ENCODE measurements at regions not wholly inside any gene's neighbourhood (a gene's known extent, or its start where the extent isn't known, plus 50 kb on each side); places are given as distances from the start of the nearest gene placed in this dataset.
"Not testable (repeated sequence)": the region's sequence is repeated elsewhere in the genome, so short reads cannot be mapped to it uniquely, and the experiment has no call there.

DNA sequence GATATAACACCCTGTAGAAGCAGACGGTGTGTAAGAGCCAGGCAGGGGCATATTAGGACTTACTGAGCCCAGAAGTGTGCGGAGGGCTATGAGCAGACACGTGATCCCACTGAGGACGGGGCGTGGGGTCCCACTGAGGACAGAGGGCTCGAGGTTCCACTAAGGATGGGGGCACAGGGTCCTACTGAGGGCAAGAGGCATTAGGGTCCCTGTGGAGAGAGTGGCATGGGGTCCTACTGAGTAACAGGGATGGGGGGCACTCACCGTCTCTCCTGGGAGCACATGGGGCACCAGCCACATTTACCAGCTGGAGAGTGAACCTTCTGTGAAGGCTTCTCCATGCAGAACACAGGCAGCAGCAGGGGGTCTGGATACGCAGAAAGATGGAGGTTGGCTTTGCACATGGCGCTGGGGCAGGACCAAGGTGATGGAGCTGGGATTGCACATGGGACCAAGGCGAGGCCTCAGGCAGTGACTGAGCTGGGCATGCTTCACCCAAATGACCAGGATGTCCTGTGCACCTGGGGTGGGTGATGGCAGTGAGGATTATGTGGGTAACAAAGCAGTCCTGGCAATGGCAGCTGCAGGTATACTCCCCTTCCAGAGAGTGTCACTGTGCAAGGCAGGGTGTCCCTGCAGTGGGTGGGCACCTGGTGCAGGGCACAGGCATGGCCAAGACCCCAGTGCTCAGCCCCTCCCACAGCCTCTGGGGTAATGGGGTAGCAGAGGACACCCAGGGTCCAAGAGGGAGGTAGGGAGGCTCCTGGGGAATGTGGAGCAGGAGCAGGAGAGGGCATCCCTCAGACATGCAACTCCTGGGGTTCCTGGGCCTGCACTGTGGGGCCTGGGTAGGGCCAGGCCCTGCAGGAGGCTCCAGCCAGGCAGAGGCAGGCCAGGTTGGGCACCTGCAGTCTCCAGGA is 278.1 kb downstream of the TCERG1L start:
- no peaks in the 10 kb centered on the region for H3K27me3 ChIP-seq (ENCODE audit: control insufficient read depth, insufficient read depth, low read length)
- no peak for DNase-seq (ENCODE audit: low read depth)
- no peak for TF ChIP-seq CTCF (IDR thresholded peaks at IDR 0.05; ENCODE audit: insufficient read depth, low read length, poor library complexity, severe bottlenecking)

DNA sequence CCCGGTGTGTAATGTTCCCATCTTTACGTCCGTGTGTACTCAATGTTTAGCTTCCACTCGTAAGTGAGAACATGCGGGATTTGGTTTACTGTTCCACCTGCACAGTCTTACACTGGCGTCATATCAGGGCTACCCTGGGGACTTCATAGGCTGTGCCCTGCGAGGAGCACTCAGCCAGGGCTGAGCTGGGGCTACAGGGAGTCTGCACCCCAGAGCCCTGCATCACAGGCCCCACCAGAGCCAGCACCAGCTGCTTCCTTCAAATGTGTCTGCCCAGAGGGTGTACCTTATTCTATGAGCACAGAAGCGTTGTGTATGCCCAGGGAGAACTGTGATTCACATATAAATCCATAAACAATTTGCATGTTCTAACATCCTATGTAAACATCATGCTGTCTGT is 277.1 kb downstream of the TCERG1L start:
- H3K4me3 ChIP-seq (ENCODE audit: low read depth, low read length) = no peak overlapping the region
- H3K36me3 ChIP-seq (ENCODE audit: control insufficient read depth, insufficient read depth, low read length) = no peaks in the 10 kb centered on the region
- no peak for TF ChIP-seq CTCF (IDR thresholded peaks at IDR 0.05; ENCODE audit: insufficient read depth, low read length, poor library complexity, severe bottlenecking)
- no peaks in the 10 kb centered on the region for H3K27me3 ChIP-seq (ENCODE audit: control insufficient read depth, insufficient read depth, low read length)
- no peak for DNase-seq (ENCODE audit: low read depth)

More for the DNA sequence above, 278.1 kb downstream of the TCERG1L start:
- Histone ChIP-seq H3K36me3 (ENCODE audit: control insufficient read depth, insufficient read depth, low read length) (no peaks in the 10 kb centered on the region), H3K4me3 (ENCODE audit: low read depth, low read length) (no peak overlapping the region)

DNA sequence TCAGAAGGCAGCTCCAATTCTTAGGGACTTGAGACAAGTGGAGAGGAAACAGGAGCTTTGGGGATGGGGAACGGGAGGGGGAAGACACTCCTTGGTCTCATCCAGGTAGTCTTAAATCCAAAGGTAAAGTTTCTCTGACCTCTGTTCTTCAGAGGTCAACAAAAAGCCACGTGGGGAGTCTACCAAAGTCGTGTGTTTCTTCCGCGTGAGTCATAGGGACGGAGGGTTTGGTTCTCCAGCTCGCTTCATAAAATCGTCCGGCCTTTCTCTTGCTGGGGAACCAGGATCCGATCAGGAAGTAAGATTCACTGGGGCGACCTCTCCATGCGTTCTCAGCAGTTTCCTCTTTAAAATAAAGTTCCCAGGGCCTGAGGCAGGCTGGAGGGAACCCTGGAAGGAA is 275.7 kb downstream of the TCERG1L start:
- Histone ChIP-seq H3K4me3 (ENCODE audit: low read depth, low read length) (no peak overlapping the region), H3K36me3 (ENCODE audit: control insufficient read depth, insufficient read depth, low read length) (no peaks in the 10 kb centered on the region), H3K27me3 (ENCODE audit: control insufficient read depth, insufficient read depth, low read length) (no peaks in the 10 kb centered on the region)
- TF ChIP-seq CTCF (IDR thresholded peaks at IDR 0.05; ENCODE audit: insufficient read depth, low read length, poor library complexity, severe bottlenecking) = no peak
- no peak for DNase-seq (ENCODE audit: low read depth)

DNA sequence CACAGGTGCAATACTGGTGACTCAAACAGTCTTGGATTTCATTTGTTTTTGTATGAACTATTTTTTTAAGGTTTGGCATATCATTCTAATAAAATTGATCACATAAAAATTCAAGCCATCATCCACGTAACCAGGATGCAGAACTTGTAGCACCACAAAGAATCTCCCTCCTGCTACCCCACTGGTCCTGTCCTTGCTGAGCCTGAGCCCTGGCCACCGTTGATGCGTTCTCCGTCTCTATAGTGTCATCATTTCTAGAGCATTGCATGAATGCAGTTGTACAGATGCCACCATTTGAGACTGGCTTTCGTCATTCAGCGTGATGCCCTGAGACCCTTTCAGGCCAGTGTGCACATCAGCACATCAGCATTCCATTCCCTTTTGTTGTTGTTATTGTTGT is 273.5 kb downstream of the TCERG1L start:
- no peaks in the 10 kb centered on the region for H3K36me3 ChIP-seq (ENCODE audit: control insufficient read depth, insufficient read depth, low read length)
- no peak for TF ChIP-seq CTCF (IDR thresholded peaks at IDR 0.05; ENCODE audit: insufficient read depth, low read length, poor library complexity, severe bottlenecking)
- no peak overlapping the region for H3K4me3 ChIP-seq (ENCODE audit: low read depth, low read length)
- no peaks in the 10 kb centered on the region for H3K27me3 ChIP-seq (ENCODE audit: control insufficient read depth, insufficient read depth, low read length)
- no peak for DNase-seq (ENCODE audit: low read depth)

DNA sequence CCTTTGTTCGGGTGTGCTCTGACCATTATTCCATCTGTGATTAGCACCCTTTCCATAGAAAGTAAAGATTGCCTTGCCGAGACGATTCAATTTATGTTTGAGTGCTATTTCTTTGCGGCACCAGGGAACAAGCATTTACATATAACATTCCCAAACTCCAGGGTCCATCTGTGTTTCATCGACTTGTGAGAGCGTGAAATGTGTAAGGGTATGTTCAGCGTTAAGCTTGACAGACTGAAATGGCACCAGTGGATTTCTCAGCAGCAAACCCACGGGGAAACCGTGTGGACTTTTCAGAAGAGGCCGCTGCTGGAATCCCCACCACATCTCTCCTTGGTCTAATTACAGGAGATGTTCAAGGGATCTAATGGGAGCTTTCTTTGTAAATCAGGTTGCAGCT is 270.5 kb downstream of the TCERG1L start:
- H3K36me3 ChIP-seq (ENCODE audit: control insufficient read depth, insufficient read depth, low read length) = no peaks in the 10 kb centered on the region
- H3K4me3 ChIP-seq (ENCODE audit: low read depth, low read length) = no peak overlapping the region
- no peak for DNase-seq (ENCODE audit: low read depth)
- H3K27me3 ChIP-seq (ENCODE audit: control insufficient read depth, insufficient read depth, low read length) = no peaks in the 10 kb centered on the region
- no peak for TF ChIP-seq CTCF (IDR thresholded peaks at IDR 0.05; ENCODE audit: insufficient read depth, low read length, poor library complexity, severe bottlenecking)

DNA sequence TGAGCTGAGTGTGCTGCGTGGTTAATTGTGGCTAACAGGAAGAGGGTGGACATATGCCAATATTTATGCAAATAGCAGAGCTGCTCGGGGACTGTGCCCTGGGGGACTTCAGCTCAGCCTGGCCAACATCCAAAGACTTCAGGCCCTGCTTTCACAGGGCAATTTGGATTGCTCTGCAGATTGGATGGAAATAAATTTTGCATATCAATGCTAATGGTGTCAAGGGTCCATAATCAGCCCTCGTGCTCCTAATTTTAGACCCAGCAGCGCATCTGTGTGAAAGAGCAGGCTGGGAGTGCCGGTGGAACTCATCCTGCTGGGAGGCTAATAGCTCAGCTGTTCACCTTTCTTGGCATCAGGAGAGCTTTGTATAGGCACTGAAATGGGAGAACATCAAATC is 270.1 kb downstream of the TCERG1L start:
- no peak for DNase-seq (ENCODE audit: low read depth)
- Histone ChIP-seq H3K27me3 (ENCODE audit: control insufficient read depth, insufficient read depth, low read length) (no peaks in the 10 kb centered on the region), H3K36me3 (ENCODE audit: control insufficient read depth, insufficient read depth, low read length) (no peaks in the 10 kb centered on the region), H3K4me3 (ENCODE audit: low read depth, low read length) (no peak overlapping the region)
- TF ChIP-seq CTCF (IDR thresholded peaks at IDR 0.05; ENCODE audit: insufficient read depth, low read length, poor library complexity, severe bottlenecking) = no peak

DNA sequence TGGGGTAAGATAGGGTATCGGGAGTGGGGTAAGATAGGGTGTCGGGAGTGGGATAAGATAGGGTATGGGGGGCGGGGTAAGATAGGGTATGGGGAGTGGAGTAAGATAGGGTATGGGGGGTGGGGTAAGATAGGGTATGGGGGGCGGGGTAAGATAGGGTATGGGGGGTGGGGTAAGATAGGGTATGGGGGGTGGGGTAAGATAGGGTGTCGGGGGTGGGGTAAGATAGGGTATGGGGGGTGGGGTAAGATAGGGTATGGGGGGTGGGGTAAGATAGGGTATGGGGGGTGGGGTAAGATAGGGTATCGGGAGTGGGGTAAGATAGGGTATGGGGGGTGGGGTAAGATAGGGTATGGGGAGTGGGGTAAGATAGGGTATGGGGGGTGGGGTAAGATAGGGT is 269.5 kb downstream of the TCERG1L start:
- H3K27me3 ChIP-seq (ENCODE audit: control insufficient read depth, insufficient read depth, low read length); H3K36me3 ChIP-seq (ENCODE audit: control insufficient read depth, insufficient read depth, low read length); DNase-seq (ENCODE audit: low read depth); H3K4me3 ChIP-seq (ENCODE audit: low read depth, low read length): not testable (repeated sequence)
